H9 (cell line): ENCODE measurements at regions not wholly inside any gene's neighbourhood (a gene's known extent, or its start where the extent isn't known, plus 50 kb on each side); places are given as distances from the start of the nearest gene placed in this dataset.

ENCODE experiments used
- DNase-seq: peaks from one replicate; pipeline ENCODE4 v3.0.0-alpha.2; 2017
- H2AFZ ChIP-seq: one replicate; pipeline ENCODE4 v1.6.1; 2013; ENCODE audit warnings: mild to moderate bottlenecking, low read length, control low read depth, moderate library complexity
- H2AK5ac ChIP-seq: 2 replicates; pipeline ENCODE4 v1.6.1; 2013; ENCODE audit warnings: low read length, control low read depth, mixed read lengths; ENCODE audit not compliant: insufficient read length
- H2BK120ac ChIP-seq: one replicate; pipeline ENCODE4 v1.6.1; 2013; ENCODE audit warnings: low read depth, mild to moderate bottlenecking, low read length, control low read depth, inconsistent platforms; ENCODE audit not compliant: poor library complexity, severe bottlenecking
- H2BK12ac ChIP-seq: 2 replicates; pipeline ENCODE4 v1.6.1; 2013; ENCODE audit warnings: low read length, control low read depth, mixed read lengths, low read depth; ENCODE audit not compliant: insufficient read length
- H2BK15ac ChIP-seq: 2 replicates; pipeline ENCODE4 v1.6.1; 2013; ENCODE audit warnings: low read depth, low read length, control low read depth
- H2BK20ac ChIP-seq: one replicate; pipeline ENCODE4 v1.6.1; 2013; ENCODE audit warnings: low read depth, mild to moderate bottlenecking, low read length, control low read depth, inconsistent platforms; ENCODE audit not compliant: poor library complexity, severe bottlenecking
- H2BK5ac ChIP-seq: 2 replicates; pipeline ENCODE4 v1.6.1; 2013; ENCODE audit warnings: low read length, control low read depth, mixed read lengths; ENCODE audit not compliant: insufficient read length
- H3K14ac ChIP-seq: 2 replicates; pipeline ENCODE4 v1.6.1; 2013; ENCODE audit warnings: low read length, control low read depth; ENCODE audit not compliant: insufficient read depth
- H3K18ac ChIP-seq: 2 replicates; pipeline ENCODE4 v1.6.1; 2013; ENCODE audit warnings: low read depth, mild to moderate bottlenecking, mixed read lengths, low read length, control low read depth; ENCODE audit not compliant: insufficient read length
- H3K23ac ChIP-seq: 2 replicates; pipeline ENCODE4 v1.6.1; 2013; ENCODE audit warnings: low read length, control low read depth, mixed read lengths, low read depth; ENCODE audit not compliant: insufficient read length
- H3K23me2 ChIP-seq: 2 replicates; pipeline ENCODE4 v1.6.1; 2013; ENCODE audit warnings: low read depth, mild to moderate bottlenecking, mixed read lengths, low read length, control low read depth; ENCODE audit not compliant: insufficient read length, poor library complexity, severe bottlenecking
- H3K27ac ChIP-seq: 2 replicates; pipeline ENCODE4 v1.5.1; 2013; ENCODE audit warnings: low read length, control low read depth, mixed read lengths, low read depth; ENCODE audit not compliant: insufficient read length
- H3K27me3 ChIP-seq: 2 replicates; pipeline ENCODE4 v1.6.1; 2013; ENCODE audit warnings: low read length, control low read depth, inconsistent platforms; ENCODE audit not compliant: insufficient read depth
- H3K4ac ChIP-seq: 2 replicates; pipeline ENCODE4 v1.6.1; 2013; ENCODE audit warnings: low read depth, mild to moderate bottlenecking, control low read depth, inconsistent platforms, low read length, moderate library complexity
- H3K4me1 ChIP-seq: 2 replicates; pipeline ENCODE4 v1.6.1; 2013; ENCODE audit warnings: low read length, control low read depth, inconsistent platforms; ENCODE audit not compliant: insufficient read depth
- H3K4me2 ChIP-seq: 2 replicates; pipeline ENCODE4 v1.6.1; 2013; ENCODE audit warnings: low read length, control low read depth, mixed read lengths; ENCODE audit not compliant: insufficient read length, insufficient read depth
- H3K56ac ChIP-seq: 2 replicates; pipeline ENCODE4 v1.6.1; 2013; ENCODE audit warnings: low read depth, mild to moderate bottlenecking, mixed read lengths, low read length, control low read depth; ENCODE audit not compliant: insufficient read length
- H3K79me1 ChIP-seq: 2 replicates; pipeline ENCODE4 v1.6.1; 2013; ENCODE audit warnings: low read depth, mild to moderate bottlenecking, moderate library complexity, low read length, control low read depth, inconsistent platforms; ENCODE audit not compliant: insufficient read depth, poor library complexity, severe bottlenecking
- H3K79me2 ChIP-seq: 2 replicates; pipeline ENCODE4 v1.6.1; 2013; ENCODE audit warnings: low read length, control low read depth, inconsistent platforms; ENCODE audit not compliant: insufficient read depth
- H3K9ac ChIP-seq: 2 replicates; pipeline ENCODE4 v1.6.1; 2013; ENCODE audit warnings: low read length, control low read depth, mixed read lengths; ENCODE audit not compliant: insufficient read length; ENCODE audit errors: extremely low read depth
- H3K9me3 ChIP-seq: one replicate; pipeline ENCODE4 v1.6.1; 2013; ENCODE audit warnings: low read depth, low read length, inconsistent platforms; ENCODE audit not compliant: control insufficient read depth
- H3T11ph ChIP-seq: one replicate; pipeline ENCODE4 v1.6.1; 2013; ENCODE audit warnings: mild to moderate bottlenecking, low read length, control low read depth, inconsistent platforms
- H4K20me1 ChIP-seq: one replicate; pipeline ENCODE4 v1.6.1; 2013; ENCODE audit not compliant: control insufficient read depth, insufficient read length, insufficient read depth
- H4K5ac ChIP-seq: 2 replicates; pipeline ENCODE4 v1.6.1; 2013; ENCODE audit warnings: low read depth, mild to moderate bottlenecking, mixed read lengths, low read length, control low read depth; ENCODE audit not compliant: insufficient read length
- H4K8ac ChIP-seq: replicated peaks from 2 replicates; pipeline ENCODE4 v1.6.1; 2013; ENCODE audit warnings: low read length, control low read depth, mixed read lengths, low read depth; ENCODE audit not compliant: insufficient read length
- H4K91ac ChIP-seq: 2 replicates; pipeline ENCODE4 v1.6.1; 2013; ENCODE audit warnings: low read depth, mild to moderate bottlenecking, moderate library complexity, mixed read lengths, low read length, control low read depth; ENCODE audit not compliant: insufficient read length
- H3K27ac Mint-ChIP-seq, 3 experiments: 2 replicates in 2 of 3; 3 replicates in 1 of 3; pipeline ENCODE4 v1.8.0; 2020 to 2021; ENCODE audit warnings: mixed read lengths in 3 of 3, mild to moderate bottlenecking in 1 of 3, moderate library complexity in 1 of 3
- H3K27me3 Mint-ChIP-seq: 2 replicates; pipeline ENCODE4 v1.8.0; 2021; ENCODE audit warnings: low read depth, mild to moderate bottlenecking, moderate library complexity, mixed read lengths
- H3K36me3 Mint-ChIP-seq, 3 experiments: 2 replicates in 2 of 3; 3 replicates in 1 of 3; pipeline ENCODE4 v1.8.0; 2020 to 2021; ENCODE audit warnings: low read depth in 3 of 3, mixed read lengths in 3 of 3; ENCODE audit not compliant: insufficient read depth in 1 of 3
- H3K4me1 Mint-ChIP-seq, 2 experiments: 2 replicates each; pipeline ENCODE4 v1.8.0; 2020; ENCODE audit warnings: mixed read lengths in 2 of 2
- H3K4me3 Mint-ChIP-seq, 2 experiments: 2 replicates in 1 of 2; 3 replicates in 1 of 2; pipeline ENCODE4 v1.8.0; 2020 to 2021; ENCODE audit warnings: mild to moderate bottlenecking in 2 of 2, mixed read lengths in 2 of 2, moderate library complexity in 1 of 2
- H3K9me3 Mint-ChIP-seq, 2 experiments: 2 replicates in 1 of 2; 3 replicates in 1 of 2; pipeline ENCODE4 v1.8.0; 2020; ENCODE audit warnings: mild to moderate bottlenecking in 2 of 2, mixed read lengths in 2 of 2, moderate library complexity in 1 of 2
- CTCF ChIP-seq: fragments of 200-600 bp; sonication (generic); conservative IDR thresholded peaks from 3 replicates; pipeline ENCODE4 v1.8.0; 2021; ENCODE audit warnings: antibody characterized with exemption, mild to moderate bottlenecking
- WGBS: extraction: QIAGEN DNeasy Blood & Tissue Kit; methylation state at CpG from one replicate; pipeline ENCODE4 v1.1.7; 2013; ENCODE audit warnings: missing lambda C conversion rate, low lambda C conversion rate, mixed read lengths; ENCODE audit not compliant: insufficient read length; ENCODE audit errors: extremely low coverage; 5-methylcytosine and 5-hydroxymethylcytosine counted together

- Histone ChIP-seq H3K23me2 (no peaks in the 10 kb centered on the region), H4K5ac (no peak overlapping the region), H3K4me2 (no peak overlapping the region), H3K79me2 (no peaks in the 10 kb centered on the region), H2BK120ac (no peak overlapping the region), H3K27me3 (no peaks in the 10 kb centered on the region), H3T11ph (no peak overlapping the region), H2BK20ac (no peak overlapping the region), H3K9ac (no peak overlapping the region), H2AFZ (no peak overlapping the region), H3K14ac (no peak overlapping the region), H3K27ac (no peak overlapping the region), H4K8ac (no peak overlapping the region), H3K23ac (no peak overlapping the region), H2BK15ac (no peak overlapping the region), H3K9me3 (no peaks in the 10 kb centered on the region), H3K4me1 (no peaks in the 10 kb centered on the region), H2BK5ac (no peak overlapping the region), H2BK12ac (no peak overlapping the region), H3K79me1 (no peaks in the 10 kb centered on the region), H3K56ac (no peak overlapping the region), H3K4ac (no peak overlapping the region), H3K18ac (no peak overlapping the region), H2AK5ac (no peak overlapping the region), H4K91ac (no peak overlapping the region), H4K20me1 (no peaks in the 10 kb centered on the region)
- no peaks in the 10 kb centered on the region for H3K4me1 Mint-ChIP-seq
- no peak for DNase-seq
- H3K36me3 Mint-ChIP-seq = no peaks in the 10 kb centered on the region
- no peak overlapping the region for H3K27ac Mint-ChIP-seq
- H3K4me3 Mint-ChIP-seq = no peak overlapping the region
- WGBS = no CpG with 5 or more reads among the region's 2 CpGs
- TF ChIP-seq CTCF = no peak
- H3K9me3 Mint-ChIP-seq = no peaks in the 10 kb centered on the region
- no peaks in the 10 kb centered on the region for H3K27me3 Mint-ChIP-seq
Observed at GRCh38 chr12:60180298-60180697, 584.5 kb downstream of the SLC16A7 start.
